Skeletal muscle tissue (tissue), 3 donors: ENCODE measurements at regions not wholly inside any gene's neighbourhood (a gene's known extent, or its start where the extent isn't known, plus 50 kb on each side); places are given as distances from the start of the nearest gene placed in this dataset.

ENCODE experiments used
- H3K27ac ChIP-seq: one replicate; pipeline ENCODE4 v1.7.0; 2013; ENCODE audit warnings: mild to moderate bottlenecking, low read depth, low read length, inconsistent platforms
- H3K27me3 ChIP-seq, 3 donors: one replicate each; pipeline ENCODE4 v1.7.0; 2013; ENCODE audit warnings: low read length in 3 of 3; ENCODE audit not compliant: control insufficient read depth in 3 of 3, insufficient read depth in 3 of 3
- H3K36me3 ChIP-seq, 3 donors: one replicate each; pipeline ENCODE4 v1.7.0; 2013; ENCODE audit warnings: low read length in 3 of 3; ENCODE audit not compliant: control insufficient read depth in 3 of 3, insufficient read depth in 3 of 3
- H3K4me1 ChIP-seq, 3 donors: one replicate each; pipeline ENCODE4 v1.7.0; 2013; ENCODE audit warnings: low read length in 3 of 3, mild to moderate bottlenecking in 3 of 3; ENCODE audit not compliant: control insufficient read depth in 3 of 3, insufficient read depth in 3 of 3
- H3K4me3 ChIP-seq, 3 donors: one replicate each; pipeline ENCODE4 v1.7.0; 2013; ENCODE audit warnings: low read length in 3 of 3
- H3K9ac ChIP-seq, 3 donors: one replicate each; pipeline ENCODE4 v1.7.0; 2013; ENCODE audit warnings: low read length in 3 of 3, mild to moderate bottlenecking in 3 of 3, moderate library complexity in 2 of 3, low read depth in 1 of 3
- H3K9me3 ChIP-seq, 3 donors: one replicate each; pipeline ENCODE4 v1.7.0; 2013; ENCODE audit warnings: low read length in 3 of 3; ENCODE audit not compliant: control insufficient read depth in 3 of 3
- donor health status: Osteomylitis.

DNA sequence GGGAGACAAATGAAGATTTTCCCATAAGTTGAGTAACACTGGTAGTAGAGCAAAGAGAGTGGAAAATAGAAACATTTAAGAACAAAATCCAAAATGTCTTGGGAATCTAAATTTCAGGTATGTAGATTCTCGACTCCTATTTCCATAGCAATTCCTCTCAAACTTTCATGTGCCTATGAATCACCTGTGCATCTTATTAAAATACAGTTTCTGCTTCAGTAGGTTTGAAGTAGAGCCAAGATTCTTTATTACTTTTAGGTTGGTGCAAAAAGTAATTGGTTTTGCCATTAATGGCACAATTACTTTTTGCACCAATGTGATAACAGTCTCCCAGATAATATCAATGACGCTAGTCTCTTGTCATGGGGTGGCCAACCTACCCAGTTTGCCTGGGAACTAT, 115.3 kb upstream of the SLC5A12 start:
- H3K36me3 ChIP-seq = no peaks in the 10 kb centered on the region
- peaks cover 11 to 18% (median 13%) of the 10 kb centered on the region in 3 donors for H3K4me1 ChIP-seq
- H3K9ac ChIP-seq = no peak overlapping the region
- no peaks in the 10 kb centered on the region for H3K9me3 ChIP-seq
- H3K27me3 ChIP-seq = no peaks in the 10 kb centered on the region
- no peak overlapping the region for H3K27ac ChIP-seq
- no peak overlapping the region for H3K4me3 ChIP-seq

- H3K27ac ChIP-seq = peak overlapping the region; percentile 28
These were observed 118.2 kb upstream of the SLC5A12 start for GRCh38 chr11:26839911-26840698.

GRCh38 chr11:26841818-26842473, 120.1 kb upstream of the SLC5A12 start:
- no peak overlapping the region for H3K9ac ChIP-seq
- no peak overlapping the region for H3K4me3 ChIP-seq
- H3K36me3 ChIP-seq = no peaks in the 10 kb centered on the region
- peaks cover 11 to 18% (median 15%) of the 10 kb centered on the region in 3 donors for H3K4me1 ChIP-seq
- no peaks in the 10 kb centered on the region for H3K27me3 ChIP-seq
- H3K27ac ChIP-seq = peak overlapping the region; percentile 61
- no peaks in the 10 kb centered on the region for H3K9me3 ChIP-seq

More at GRCh38 chr11:26839911-26840698, 118.2 kb upstream of the SLC5A12 start:
- H3K9ac ChIP-seq = no peak overlapping the region
- peaks cover 11 to 18% (median 15%) of the 10 kb centered on the region in 3 donors for H3K4me1 ChIP-seq
- H3K27me3 ChIP-seq = no peaks in the 10 kb centered on the region
- no peak overlapping the region for H3K4me3 ChIP-seq
- no peaks in the 10 kb centered on the region for H3K36me3 ChIP-seq
- no peaks in the 10 kb centered on the region for H3K9me3 ChIP-seq

DNA sequence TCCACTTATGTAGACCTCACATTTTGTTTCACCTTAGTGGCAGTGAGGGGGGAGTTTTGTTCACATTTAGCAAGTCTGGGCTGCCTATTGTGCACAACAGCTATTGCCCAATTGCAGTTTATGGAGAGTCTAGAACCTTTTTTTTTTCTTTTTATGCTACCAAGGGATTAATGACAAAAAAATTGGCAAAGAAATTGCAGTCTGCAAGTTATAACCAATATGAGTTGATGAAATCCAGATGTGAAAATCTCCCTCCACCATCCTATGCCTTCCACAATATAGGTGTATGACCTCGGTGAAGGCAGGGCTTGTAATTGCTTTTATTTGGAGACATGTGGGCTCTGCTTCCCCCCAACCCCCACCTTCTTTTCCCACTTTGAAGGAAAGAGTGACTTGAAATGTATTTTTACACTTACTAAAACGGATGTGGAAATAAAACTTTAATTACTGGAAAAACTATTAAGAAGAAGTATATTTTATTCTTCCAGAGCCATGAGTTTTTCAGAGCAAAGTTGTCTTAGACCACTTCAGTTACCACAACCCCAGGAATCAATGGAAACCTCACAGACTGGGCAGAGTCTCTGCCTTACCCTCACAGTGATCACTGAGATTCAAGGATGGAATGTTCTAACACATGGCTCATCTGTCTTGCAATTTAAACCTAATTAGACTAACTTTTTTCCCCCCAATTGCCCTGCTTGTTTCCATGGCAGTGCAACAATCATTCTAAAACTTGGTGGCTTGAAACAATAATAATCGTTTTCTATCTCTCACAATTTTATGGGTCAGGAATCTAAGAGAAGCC, 120.8 kb upstream of the SLC5A12 start:
- H3K4me3 ChIP-seq = no peak overlapping the region
- no peaks in the 10 kb centered on the region for H3K36me3 ChIP-seq
- no peaks in the 10 kb centered on the region for H3K27me3 ChIP-seq
- no peak overlapping the region for H3K9ac ChIP-seq
- H3K4me1 ChIP-seq = peaks cover 13 to 21% (median 18%) of the 10 kb centered on the region in 3 donors
- peak overlapping the region; percentile 61 for H3K27ac ChIP-seq
- no peaks in the 10 kb centered on the region for H3K9me3 ChIP-seq

GRCh38 chr11:26843539-26843938, 121.7 kb upstream of the SLC5A12 start:
- Histone ChIP-seq H3K36me3 (no peaks in the 10 kb centered on the region), H3K4me3 (no peak overlapping the region), H3K9ac (no peak overlapping the region), H3K4me1 (peaks cover 13 to 22% (median 19%) of the 10 kb centered on the region in 3 donors), H3K27ac (peak overlapping the region; percentile 61), H3K27me3 (no peaks in the 10 kb centered on the region), H3K9me3 (no peaks in the 10 kb centered on the region)

DNA sequence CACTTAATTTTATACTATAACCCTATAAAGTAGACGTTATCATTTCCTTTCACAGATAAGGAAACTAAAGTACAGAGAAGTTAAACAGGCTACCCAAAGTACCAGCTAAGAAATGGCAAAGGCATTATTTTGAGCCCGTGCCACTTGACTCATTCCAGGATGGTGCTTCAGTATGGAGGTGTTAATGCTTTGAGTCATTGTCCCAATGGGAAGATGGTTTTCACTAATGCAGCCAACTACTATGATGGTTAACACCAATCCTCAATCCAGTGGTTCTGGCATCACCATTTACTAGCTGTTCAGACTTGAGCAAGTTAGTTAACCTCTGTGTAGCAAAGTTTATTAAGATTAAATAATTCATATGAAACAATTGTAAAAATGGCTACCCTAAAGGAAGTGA, 123.1 kb upstream of the SLC5A12 start:
- Histone ChIP-seq H3K27me3 (no peaks in the 10 kb centered on the region), H3K36me3 (no peaks in the 10 kb centered on the region), H3K9me3 (no peaks in the 10 kb centered on the region), H3K9ac (no peak overlapping the region), H3K4me3 (no peak overlapping the region), H3K27ac (no peak overlapping the region), H3K4me1 (peaks cover 12 to 25% (median 23%) of the 10 kb centered on the region in 3 donors)

GRCh38 chr11:26846227-26846626, 124.4 kb upstream of the SLC5A12 start:
- Histone ChIP-seq H3K27me3 (no peaks in the 10 kb centered on the region), H3K4me1 (peaks cover 3 to 16% (median 15%) of the 10 kb centered on the region in 3 donors), H3K9ac (no peak overlapping the region), H3K27ac (no peak overlapping the region), H3K36me3 (no peaks in the 10 kb centered on the region), H3K4me3 (no peak overlapping the region), H3K9me3 (no peaks in the 10 kb centered on the region)

DNA sequence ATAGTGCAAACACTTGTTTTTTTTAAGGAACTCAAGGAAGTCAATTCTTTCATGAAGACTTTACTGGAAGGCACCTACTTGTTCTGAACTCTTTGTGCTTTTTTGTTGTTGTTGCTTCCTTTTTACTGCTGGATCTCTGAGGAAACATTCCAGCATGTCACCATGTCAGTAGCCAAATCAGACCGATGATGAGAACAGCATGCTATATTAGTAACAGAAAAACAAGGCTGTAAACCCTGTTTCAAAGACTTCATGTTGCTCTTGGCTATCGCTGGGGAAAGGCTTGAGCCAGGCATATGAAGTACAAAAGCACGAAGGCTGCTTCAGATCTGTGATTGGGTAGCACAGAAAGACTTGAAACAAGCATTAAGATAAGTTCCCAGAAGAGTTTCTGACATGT, 125.6 kb upstream of the SLC5A12 start:
- Histone ChIP-seq H3K4me1 (peaks cover 2 to 9% (median 8%) of the 10 kb centered on the region in 3 donors), H3K9me3 (no peaks in the 10 kb centered on the region), H3K9ac (no peak overlapping the region), H3K36me3 (no peaks in the 10 kb centered on the region), H3K27ac (no peak overlapping the region), H3K27me3 (no peaks in the 10 kb centered on the region), H3K4me3 (no peak overlapping the region)

DNA sequence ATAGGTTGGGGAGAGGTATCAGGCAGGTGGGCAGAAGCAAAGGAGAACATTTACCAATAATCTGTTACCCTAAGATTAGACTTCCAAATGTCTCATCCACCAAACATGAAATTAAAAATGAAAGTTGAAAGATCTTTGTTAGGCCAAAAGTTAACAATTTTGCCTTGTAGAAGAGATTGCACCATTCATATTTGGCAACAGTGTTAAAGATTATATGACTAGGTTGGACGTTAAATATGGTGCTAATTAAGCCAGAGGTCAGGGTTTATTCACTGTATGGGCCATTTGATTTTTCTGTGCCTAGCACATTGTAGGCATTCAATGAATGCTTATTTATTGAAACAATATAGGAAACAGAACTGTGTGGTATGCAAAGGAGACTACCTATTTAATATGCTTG, 126.1 kb upstream of the SLC5A12 start:
- peaks cover 2 to 9% (median 8%) of the 10 kb centered on the region in 3 donors for H3K4me1 ChIP-seq
- no peaks in the 10 kb centered on the region for H3K9me3 ChIP-seq
- no peak overlapping the region for H3K4me3 ChIP-seq
- H3K36me3 ChIP-seq = no peaks in the 10 kb centered on the region
- H3K9ac ChIP-seq = no peak overlapping the region
- no peak overlapping the region for H3K27ac ChIP-seq
- no peaks in the 10 kb centered on the region for H3K27me3 ChIP-seq
